SK-N-SH (cell line): ENCODE measurements at regions not wholly inside any gene's neighbourhood (a gene's known extent, or its start where the extent isn't known, plus 50 kb on each side); places are given as distances from the start of the nearest gene placed in this dataset.

ENCODE experiments used
- CTCF ChIA-PET: fragments of 300-600, 350-600 bp; formaldehyde crosslinking; extraction: SDS; loops from one replicate; lab custom pipeline; 2021; lab: Yijun Ruan, JAX
- POLR2A ChIA-PET: fragments of 350-600 bp; sonication (Branson Sonifier 250); formaldehyde crosslinking; extraction: SDS; loops from one replicate; lab custom pipeline; 2020; ENCODE audit warnings: antibody characterized with exemption, inconsistent platforms; lab: Yijun Ruan, JAX
- DNase-seq: peaks from one replicate; pipeline ENCODE4 v3.0.0; 2012
- H2AFZ ChIP-seq: fragments of 200-600 bp; sonication (generic); 2 replicates; pipeline ENCODE4 v1.8.1; 2016; ENCODE audit warnings: antibody characterized with exemption, mild to moderate bottlenecking, low read depth
- H3F3A ChIP-seq: fragments of 200-600 bp; sonication (generic); replicated peaks from 2 replicates; pipeline ENCODE3; 2016; ENCODE audit warnings: antibody characterized with exemption, mild to moderate bottlenecking; ENCODE audit not compliant: insufficient read depth
- H3K27ac ChIP-seq, 2 experiments: fragments of 200-500 bp in 1 of 2; fragments of 200-600 bp in 1 of 2; sonication (Bioruptor generic) in 1 of 2; sonication (generic), shearing (Covaris generic) in 1 of 2; 2 replicates each; pipeline versions ENCODE4 v1.5.1 to v1.6.1; 2014 to 2016; ENCODE audit warnings: low read depth in 2 of 2, inconsistent platforms in 1 of 2, low read length in 1 of 2, mild to moderate bottlenecking in 1 of 2, mixed read lengths in 1 of 2
- H3K27me3 ChIP-seq: fragments of 200-600 bp; sonication (generic), shearing (Covaris generic); 2 replicates; pipeline ENCODE4 v1.6.1; 2016; ENCODE audit warnings: mixed run types; ENCODE audit not compliant: insufficient read depth
- H3K36me3 ChIP-seq, 2 experiments: fragments of 200-500 bp in 1 of 2; fragments of 200-600 bp in 1 of 2; sonication (Bioruptor generic) in 1 of 2; sonication (generic) in 1 of 2; replicated peaks in 1 of 2; 2 replicates each; pipeline versions ENCODE3 to v1.5.1; 2014 to 2016; ENCODE audit warnings: low read length in 1 of 2, mild to moderate bottlenecking in 1 of 2; ENCODE audit not compliant: insufficient read depth in 2 of 2, control insufficient read depth in 1 of 2
- H3K4me1 ChIP-seq, 2 experiments: fragments of 200-500 bp in 1 of 2; fragments of 200-600 bp in 1 of 2; sonication (Bioruptor generic) in 1 of 2; sonication (generic), shearing (Covaris generic) in 1 of 2; 2 replicates each; pipeline versions ENCODE4 v1.5.1 to v1.6.1; 2014 to 2016; ENCODE audit warnings: low read depth in 1 of 2, low read length in 1 of 2, mixed run types in 1 of 2; ENCODE audit not compliant: insufficient read depth in 2 of 2, control insufficient read depth in 1 of 2
- H3K4me2 ChIP-seq: fragments of 200-600 bp; sonication (generic), shearing (Covaris generic); 2 replicates; pipeline ENCODE4 v1.6.1; 2017; ENCODE audit warnings: mixed run types
- H3K4me3 ChIP-seq, 2 experiments: fragments of 200-500 bp in 1 of 2; fragments of 200-600 bp in 1 of 2; sonication (Bioruptor generic) in 1 of 2; sonication (generic), shearing (Covaris generic) in 1 of 2; 2 replicates each; pipeline versions ENCODE4 v1.5.1 to v1.8.1; 2014 to 2016; ENCODE audit warnings: low read depth in 2 of 2, inconsistent platforms in 1 of 2, low read length in 1 of 2, mild to moderate bottlenecking in 1 of 2, mixed read lengths in 1 of 2, moderate library complexity in 1 of 2
- H3K79me2 ChIP-seq: fragments of 200-600 bp; sonication (generic); 2 replicates; pipeline ENCODE4 v1.8.1; 2017; ENCODE audit warnings: mild to moderate bottlenecking; ENCODE audit not compliant: insufficient read depth
- H3K9ac ChIP-seq: fragments of 200-600 bp; sonication (generic); 2 replicates; pipeline ENCODE4 v1.6.1; 2017; ENCODE audit warnings: mixed run types
- H3K9me2 ChIP-seq: fragments of 200-600 bp; sonication (generic); 2 replicates; pipeline ENCODE4 v1.6.1; 2017; ENCODE audit warnings: mixed run types
- H3K9me3 ChIP-seq: fragments of 200-600 bp; sonication (generic); 2 replicates; pipeline ENCODE4 v1.6.1; 2017; ENCODE audit warnings: mixed run types, mild to moderate bottlenecking, moderate library complexity
- H4K20me1 ChIP-seq: fragments of 200-600 bp; sonication (generic); 2 replicates; pipeline ENCODE4 v1.6.1; 2017; ENCODE audit warnings: mild to moderate bottlenecking, mixed run types; ENCODE audit not compliant: insufficient read depth
- CHD2 ChIP-seq: fragments of 150-350 bp; IDR thresholded peaks from 2 replicates; pipeline ENCODE4 v1.6.1; 2018; ENCODE audit warnings: low read length; ENCODE audit not compliant: partially characterized antibody
- CTCF ChIP-seq: fragments of 200-600 bp; sonication (generic); IDR thresholded peaks from 2 replicates; pipeline ENCODE4 v1.6.1; 2017; ENCODE audit warnings: antibody characterized with exemption, mild to moderate bottlenecking, moderate library complexity
- FOXJ3 ChIP-seq: sonication (generic); formaldehyde crosslinking; IDR thresholded peaks from 2 replicates; pipeline ENCODE4 v1.5.1; 2020; ENCODE audit warnings: mild to moderate bottlenecking, missing genetic modification reagents
- GABPA ChIP-seq: IDR thresholded peaks from 2 replicates; pipeline ENCODE4 v1.4.0; 2012; ENCODE audit warnings: low read depth, mild to moderate bottlenecking
- IRF3 ChIP-seq: fragments of 150-350 bp; IDR thresholded peaks from 2 replicates; pipeline ENCODE4 v1.6.1; 2016; ENCODE audit warnings: mild to moderate bottlenecking, low read depth, low read length
- MAX ChIP-seq: IDR thresholded peaks from 2 replicates; pipeline ENCODE4 v1.4.0; 2012; ENCODE audit warnings: low read depth
- MXI1 ChIP-seq: IDR thresholded peaks from 2 replicates; pipeline ENCODE4 v1.6.1; 2012; ENCODE audit warnings: mild to moderate bottlenecking, low read depth, low read length, improper control_type of control experiment
- NRF1 ChIP-seq: IDR thresholded peaks from 2 replicates; pipeline ENCODE4 v1.6.1; 2012; ENCODE audit warnings: low read depth, mild to moderate bottlenecking, low read length
- POLR2AphosphoS5 ChIP-seq: IDR thresholded peaks from 2 replicates; pipeline ENCODE4 v1.6.1; 2012; ENCODE audit warnings: low read depth, low read length
- RCOR1 ChIP-seq: fragments of 150-350 bp; IDR thresholded peaks from 2 replicates; pipeline ENCODE4 v1.6.1; 2017; ENCODE audit warnings: antibody characterized with exemption, low read length
- REST ChIP-seq: IDR thresholded peaks from 2 replicates; pipeline ENCODE4 v1.6.1; 2012; ENCODE audit warnings: mild to moderate bottlenecking, low read depth, low read length, moderate library complexity
- RFX5 ChIP-seq: IDR thresholded peaks from 2 replicates; pipeline ENCODE4 v1.6.1; 2012; ENCODE audit warnings: mild to moderate bottlenecking, improper control_type of control experiment, low read length
- RXRA ChIP-seq: IDR thresholded peaks from 2 replicates; pipeline ENCODE4 v1.4.0; 2012; ENCODE audit warnings: low read depth, mild to moderate bottlenecking, borderline replicate concordance
- SMC3 ChIP-seq: IDR thresholded peaks from 2 replicates; pipeline ENCODE4 v1.6.1; 2012; ENCODE audit warnings: low read depth, low read length, improper control_type of control experiment
- TCF12 ChIP-seq: IDR thresholded peaks from 2 replicates; pipeline ENCODE4 v1.4.0; 2012
- USF2 ChIP-seq: fragments of 150-350 bp; IDR thresholded peaks from 2 replicates; pipeline ENCODE4 v1.6.1; 2017; ENCODE audit warnings: antibody characterized with exemption, low read length, low read depth, borderline replicate concordance
- YY1 ChIP-seq: IDR thresholded peaks from 2 replicates; pipeline ENCODE4 v1.4.0; 2012; ENCODE audit warnings: low read depth, mild to moderate bottlenecking
- ZBTB33 ChIP-seq: IDR thresholded peaks from 2 replicates; pipeline ENCODE4 v1.4.0; 2012; ENCODE audit warnings: low read depth, borderline replicate concordance
- WGBS: methylation state at CpG from one replicate; pipeline ENCODE4 v1.1.6; 2017; ENCODE audit warnings: low lambda C conversion rate; 5-methylcytosine and 5-hydroxymethylcytosine counted together

- Histone ChIP-seq H3K27me3 (no peaks in the 10 kb centered on the region), H3K27ac (no peak overlapping the region), H3K9me2 (no peaks in the 10 kb centered on the region), H3K36me3 (no peaks in the 10 kb centered on the region), H3K4me3 (no peak overlapping the region), H3K79me2 (no peaks in the 10 kb centered on the region), H4K20me1 (no peaks in the 10 kb centered on the region), H3K4me1 (no peaks in the 10 kb centered on the region), H3K9me3 (no peaks in the 10 kb centered on the region), H3K9ac (no peak overlapping the region), H3F3A (no peaks in the 10 kb centered on the region), H3K4me2 (no peak overlapping the region), H2AFZ (no peak overlapping the region)
- ChIA-PET CTCF (no interaction called here), POLR2A (no interaction called here)
- no peak for TF ChIP-seq YY1
- no peak for TF ChIP-seq FOXJ3
- no peak for TF ChIP-seq TCF12
- no peak for TF ChIP-seq GABPA
- no peak for TF ChIP-seq CHD2
- TF ChIP-seq IRF3 = no peak
- WGBS = 1% methylated on average over 4 of the region's 4 CpGs
- no peak for DNase-seq
Observed at GRCh38 chr7:97421307-97421930, 303.9 kb downstream of the SDHAF3 start.

GRCh38 chr7:97422046-97422445 is 304.5 kb downstream of the SDHAF3 start:
- POLR2A ChIA-PET = no interaction called here
- TF ChIP-seq ZBTB33 (no peak), RFX5 (no peak), USF2 (no peak), REST (no peak), CTCF (no peak), NRF1 (no peak), RCOR1 (no peak), YY1 (no peak), GABPA (no peak), SMC3 (no peak), POLR2AphosphoS5 (no peak), RXRA (no peak), MXI1 (no peak), FOXJ3 (no peak), MAX (no peak)

More at GRCh38 chr7:97422046-97422445, 304.5 kb downstream of the SDHAF3 start:
- CTCF ChIA-PET = no interaction called here
- DNase-seq = no peak
- H3K79me2 ChIP-seq = no peaks in the 10 kb centered on the region
- H3K4me1 ChIP-seq = no peaks in the 10 kb centered on the region
- H2AFZ ChIP-seq = no peak overlapping the region
- H3K27ac ChIP-seq = no peak overlapping the region
- H3F3A ChIP-seq = no peaks in the 10 kb centered on the region
- no peaks in the 10 kb centered on the region for H4K20me1 ChIP-seq
- H3K9me2 ChIP-seq = no peaks in the 10 kb centered on the region
- H3K27me3 ChIP-seq = peaks cover 3% of the 10 kb centered on the region; the same call in 1 of the 2 replicates
- H3K36me3 ChIP-seq = no peaks in the 10 kb centered on the region
- no peak overlapping the region for H3K9ac ChIP-seq
- no peaks in the 10 kb centered on the region for H3K9me3 ChIP-seq
- no peak overlapping the region for H3K4me3 ChIP-seq
- WGBS = 0% methylated on average over 1 of the region's 1 CpG
- H3K4me2 ChIP-seq = no peak overlapping the region
